ENCODE measurements at regions not wholly inside any gene's neighbourhood (a gene's known extent, or its start where the extent isn't known, plus 50 kb on each side); places are given as distances from the start of the nearest gene placed in this dataset.

GRCh38 chr16:81185416-81185815, 53.1 kb upstream of the BCO1 start:
- no peak for DNase-seq
- no peaks in the 10 kb centered on the region for H3K9me3 ChIP-seq (ENCODE audit: control extremely low read depth in 1 of 5, control insufficient read depth in 4 of 5, insufficient read depth in 2 of 5, low read depth in 1 of 5, low read length in 4 of 5)
- H3K4me3 ChIP-seq (ENCODE audit: control insufficient read depth in 1 of 7, extremely low read depth in 1 of 7, insufficient read depth in 4 of 7, low read depth in 2 of 7, low read length in 6 of 7): no peak overlapping the region
- ChIA-PET POLR2A (no interaction called here), CTCF (no interaction called here)
- peaks cover 0 to 10% (median 6%) of the 10 kb centered on the region in 5 experiments for H3K27me3 ChIP-seq (replicated peaks in 2 of 5; ENCODE audit: control insufficient read depth in 4 of 5, insufficient read depth in 5 of 5, low read length in 4 of 5)
- H3K4me1 ChIP-seq (ENCODE audit: control extremely low read depth in 1 of 4, control insufficient read depth in 4 of 4, insufficient read depth in 4 of 4, low read length in 3 of 4): no peaks in the 10 kb centered on the region
- WGBS (ENCODE audit: insufficient coverage): 97% methylated on average over 5 of the region's 10 CpGs
- H3K27ac ChIP-seq (ENCODE audit: insufficient read depth in 1 of 2, low read depth in 1 of 2, low read length in 2 of 2, poor library complexity in 1 of 2, severe bottlenecking in 2 of 2): no peak overlapping the region
- H3K36me3 ChIP-seq (ENCODE audit: control insufficient read depth in 4 of 4, insufficient read depth in 4 of 4, low read length in 3 of 4): no peaks in the 10 kb centered on the region

GRCh38 chr16:81181013-81181720, 57.3 kb upstream of the BCO1 start:
- DNase-seq: no peak
- Histone ChIP-seq H3K4me1 (ENCODE audit: control extremely low read depth in 1 of 4, control insufficient read depth in 4 of 4, insufficient read depth in 4 of 4, low read length in 3 of 4) (no peaks in the 10 kb centered on the region), H3K9me3 (ENCODE audit: control extremely low read depth in 1 of 5, control insufficient read depth in 4 of 5, insufficient read depth in 2 of 5, low read depth in 1 of 5, low read length in 4 of 5) (no peaks in the 10 kb centered on the region), H3K4me3 (ENCODE audit: control insufficient read depth in 1 of 7, extremely low read depth in 1 of 7, insufficient read depth in 4 of 7, low read depth in 2 of 7, low read length in 6 of 7) (no peak overlapping the region), H3K27me3 (replicated peaks in 2 of 5; ENCODE audit: control insufficient read depth in 4 of 5, insufficient read depth in 5 of 5, low read length in 4 of 5) (peaks cover 0 to 15% (median 12%) of the 10 kb centered on the region in 5 experiments), H3K27ac (ENCODE audit: insufficient read depth in 1 of 2, low read depth in 1 of 2, low read length in 2 of 2, poor library complexity in 1 of 2, severe bottlenecking in 2 of 2) (no peak overlapping the region), H3K36me3 (ENCODE audit: control insufficient read depth in 4 of 4, insufficient read depth in 4 of 4, low read length in 3 of 4) (no peaks in the 10 kb centered on the region)
- ChIA-PET CTCF (no interaction called here), POLR2A (no interaction called here)
- WGBS (ENCODE audit: insufficient coverage): 47% methylated on average over 10 of the region's 13 CpGs

GRCh38 chr16:81180578-81180977, 57.9 kb upstream of the BCO1 start:
- peaks cover 0 to 17% (median 12%) of the 10 kb centered on the region in 5 experiments for H3K27me3 ChIP-seq (replicated peaks in 2 of 5; ENCODE audit: control insufficient read depth in 4 of 5, insufficient read depth in 5 of 5, low read length in 4 of 5)
- DNase-seq: no peak
- no peak overlapping the region for H3K4me3 ChIP-seq (ENCODE audit: control insufficient read depth in 1 of 7, extremely low read depth in 1 of 7, insufficient read depth in 4 of 7, low read depth in 2 of 7, low read length in 6 of 7)
- no peaks in the 10 kb centered on the region for H3K36me3 ChIP-seq (ENCODE audit: control insufficient read depth in 4 of 4, insufficient read depth in 4 of 4, low read length in 3 of 4)
- 75% methylated on average over 6 of the region's 6 CpGs for WGBS (ENCODE audit: insufficient coverage)
- H3K27ac ChIP-seq (ENCODE audit: insufficient read depth in 1 of 2, low read depth in 1 of 2, low read length in 2 of 2, poor library complexity in 1 of 2, severe bottlenecking in 2 of 2): no peak overlapping the region
- ChIA-PET POLR2A (no interaction called here), CTCF (no interaction called here)
- no peaks in the 10 kb centered on the region for H3K4me1 ChIP-seq (ENCODE audit: control extremely low read depth in 1 of 4, control insufficient read depth in 4 of 4, insufficient read depth in 4 of 4, low read length in 3 of 4)
- H3K9me3 ChIP-seq (ENCODE audit: control extremely low read depth in 1 of 5, control insufficient read depth in 4 of 5, insufficient read depth in 2 of 5, low read depth in 1 of 5, low read length in 4 of 5): no peaks in the 10 kb centered on the region

- ChIA-PET POLR2A (no interaction called here), CTCF (no interaction called here)
- Histone ChIP-seq H3K9me3 (ENCODE audit: control extremely low read depth in 1 of 5, control insufficient read depth in 4 of 5, insufficient read depth in 2 of 5, low read depth in 1 of 5, low read length in 4 of 5) (no peaks in the 10 kb centered on the region), H3K4me1 (ENCODE audit: control extremely low read depth in 1 of 4, control insufficient read depth in 4 of 4, insufficient read depth in 4 of 4, low read length in 3 of 4) (no peaks in the 10 kb centered on the region), H3K27ac (ENCODE audit: insufficient read depth in 1 of 2, low read depth in 1 of 2, low read length in 2 of 2, poor library complexity in 1 of 2, severe bottlenecking in 2 of 2) (no peak overlapping the region), H3K36me3 (ENCODE audit: control insufficient read depth in 4 of 4, insufficient read depth in 4 of 4, low read length in 3 of 4) (no peaks in the 10 kb centered on the region), H3K4me3 (ENCODE audit: control insufficient read depth in 1 of 7, extremely low read depth in 1 of 7, insufficient read depth in 4 of 7, low read depth in 2 of 7, low read length in 6 of 7) (no peak overlapping the region), H3K27me3 (replicated peaks in 2 of 5; ENCODE audit: control insufficient read depth in 4 of 5, insufficient read depth in 5 of 5, low read length in 4 of 5) (peaks cover 0 to 13% (median 10%) of the 10 kb centered on the region in 5 experiments)
- no peak for DNase-seq
- WGBS (ENCODE audit: insufficient coverage): 98% methylated on average over 6 of the region's 7 CpGs
Measured at GRCh38 chr16:81179219-81179618, 59.3 kb upstream of the BCO1 start.

DNA sequence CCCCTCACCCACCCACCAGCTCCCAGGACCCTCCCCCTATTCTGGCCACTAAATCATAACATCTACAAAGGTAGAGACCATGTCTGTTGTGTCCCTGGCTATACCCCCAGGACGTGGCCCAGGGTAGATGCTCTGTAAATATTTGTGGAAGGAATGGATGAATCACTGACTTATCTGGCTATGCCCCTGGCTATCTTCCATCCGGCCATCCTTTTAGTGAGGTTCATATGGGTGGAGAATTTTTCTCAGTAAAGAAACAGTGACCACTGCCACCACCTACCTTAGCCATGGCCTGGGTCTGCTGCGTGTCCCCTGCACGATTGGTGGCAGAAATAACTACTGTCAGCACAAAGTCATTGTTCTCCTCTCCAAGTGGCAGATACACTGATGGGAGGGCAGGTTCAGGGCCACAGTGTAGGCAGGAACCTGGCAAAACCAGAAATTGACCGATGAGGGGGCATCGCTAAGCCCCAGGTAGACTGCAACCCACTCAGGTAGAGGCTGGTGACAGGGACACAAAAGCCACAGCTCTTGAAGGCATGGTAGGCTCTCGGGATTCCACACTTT, 63.1 kb upstream of the BCO1 start:
- CTCF ChIA-PET: no interaction called here
- H3K4me1 ChIP-seq (ENCODE audit: control extremely low read depth in 1 of 4, control insufficient read depth in 4 of 4, insufficient read depth in 4 of 4, low read length in 3 of 4): no peaks in the 10 kb centered on the region
- no peak overlapping the region for H3K4me3 ChIP-seq (ENCODE audit: control insufficient read depth in 1 of 7, extremely low read depth in 1 of 7, insufficient read depth in 4 of 7, low read depth in 2 of 7, low read length in 6 of 7)
- H3K9me3 ChIP-seq (ENCODE audit: control extremely low read depth in 1 of 5, control insufficient read depth in 4 of 5, insufficient read depth in 2 of 5, low read depth in 1 of 5, low read length in 4 of 5): no peaks in the 10 kb centered on the region
- H3K27ac ChIP-seq (ENCODE audit: insufficient read depth in 1 of 2, low read depth in 1 of 2, low read length in 2 of 2, poor library complexity in 1 of 2, severe bottlenecking in 2 of 2): no peak overlapping the region
- POLR2A ChIA-PET: no interaction called here
- H3K27me3 ChIP-seq (replicated peaks in 2 of 5; ENCODE audit: control insufficient read depth in 4 of 5, insufficient read depth in 5 of 5, low read length in 4 of 5): peaks cover 0 to 10% (median 4%) of the 10 kb centered on the region in 5 experiments
- no peaks in the 10 kb centered on the region for H3K36me3 ChIP-seq (ENCODE audit: control insufficient read depth in 4 of 4, insufficient read depth in 4 of 4, low read length in 3 of 4)
- WGBS (ENCODE audit: insufficient coverage): 98% methylated on average over 5 of the region's 7 CpGs
- no peak for DNase-seq

DNA sequence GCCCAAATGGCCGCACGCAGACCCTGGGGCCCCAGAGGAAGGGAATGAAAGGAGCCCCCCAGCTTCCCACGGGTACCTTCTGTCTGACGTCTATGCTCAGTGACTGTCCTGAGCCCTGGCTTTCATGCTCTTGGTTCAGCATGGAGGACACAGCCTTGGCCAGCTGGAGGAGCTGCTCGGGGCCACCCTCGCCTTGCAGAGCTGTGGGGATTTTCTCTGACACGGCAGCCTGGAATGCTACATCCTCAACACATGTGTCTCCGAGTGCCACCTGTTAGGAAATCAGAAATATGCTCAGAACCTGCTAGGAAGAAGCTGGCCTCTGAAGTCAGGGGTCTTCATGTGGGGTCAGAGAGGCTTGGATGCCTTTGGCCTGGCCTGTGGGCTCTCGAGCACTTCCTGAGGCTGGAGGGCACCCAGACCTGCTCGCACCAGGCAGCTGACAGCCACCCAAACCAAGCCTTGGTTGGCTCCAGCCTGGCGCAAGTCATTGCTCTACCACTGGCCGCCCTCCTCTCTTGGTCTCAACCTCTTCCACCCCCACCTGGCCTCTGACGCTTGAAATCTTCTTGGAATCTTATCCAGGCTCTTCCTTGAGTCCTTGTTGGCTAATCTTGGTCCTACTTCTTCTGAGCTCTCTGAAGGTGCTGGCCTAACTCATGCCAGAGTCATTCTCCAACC, 63.7 kb upstream of the BCO1 start:
- 93% methylated on average over 11 of the region's 13 CpGs for WGBS (ENCODE audit: insufficient coverage)
- POLR2A ChIA-PET: no interaction called here
- Histone ChIP-seq H3K9me3 (ENCODE audit: control extremely low read depth in 1 of 5, control insufficient read depth in 4 of 5, insufficient read depth in 2 of 5, low read depth in 1 of 5, low read length in 4 of 5) (no peaks in the 10 kb centered on the region), H3K27me3 (replicated peaks in 2 of 5; ENCODE audit: control insufficient read depth in 4 of 5, insufficient read depth in 5 of 5, low read length in 4 of 5) (peaks cover 0 to 12% (median 4%) of the 10 kb centered on the region in 5 experiments), H3K4me3 (ENCODE audit: control insufficient read depth in 1 of 7, extremely low read depth in 1 of 7, insufficient read depth in 4 of 7, low read depth in 2 of 7, low read length in 6 of 7) (no peak overlapping the region), H3K36me3 (ENCODE audit: control insufficient read depth in 4 of 4, insufficient read depth in 4 of 4, low read length in 3 of 4) (no peaks in the 10 kb centered on the region), H3K4me1 (ENCODE audit: control extremely low read depth in 1 of 4, control insufficient read depth in 4 of 4, insufficient read depth in 4 of 4, low read length in 3 of 4) (no peaks in the 10 kb centered on the region), H3K27ac (ENCODE audit: insufficient read depth in 1 of 2, low read depth in 1 of 2, low read length in 2 of 2, poor library complexity in 1 of 2, severe bottlenecking in 2 of 2) (no peak overlapping the region)
- no peak for DNase-seq
- CTCF ChIA-PET: no interaction called here

Data from common myeloid progenitor, CD34-positive (primary cell).